Endothelial cell of hepatic sinusoid (primary cell): ENCODE measurements at regions not wholly inside any gene's neighbourhood (a gene's known extent, or its start where the extent isn't known, plus 50 kb on each side); places are given as distances from the start of the nearest gene placed in this dataset.

ENCODE experiments used
- in situ Hi-C: cut with HindIII; loops from 2 replicates; pipeline ENCODE4 v1.10.0; 2017; ENCODE audit warnings: low sequenced_read_pairs

- in situ Hi-C loops, result no loop called here
Measured at GRCh38 chr10:64271508-64271907, 750.3 kb downstream of the REEP3 start.

GRCh38 chr10:64271983-64272382 is 750.8 kb downstream of the REEP3 start:
- in situ Hi-C loops, result no loop called here

- in situ Hi-C loops, result no loop called here
Measured at GRCh38 chr10:64275001-64275400, 753.8 kb downstream of the REEP3 start.

GRCh38 chr10:64275774-64276173 is 754.6 kb downstream of the REEP3 start:
- in situ Hi-C loops, result no loop called here

GRCh38 chr10:64277536-64277935 is 756.3 kb downstream of the REEP3 start:
- in situ Hi-C loops, result no loop called here

DNA sequence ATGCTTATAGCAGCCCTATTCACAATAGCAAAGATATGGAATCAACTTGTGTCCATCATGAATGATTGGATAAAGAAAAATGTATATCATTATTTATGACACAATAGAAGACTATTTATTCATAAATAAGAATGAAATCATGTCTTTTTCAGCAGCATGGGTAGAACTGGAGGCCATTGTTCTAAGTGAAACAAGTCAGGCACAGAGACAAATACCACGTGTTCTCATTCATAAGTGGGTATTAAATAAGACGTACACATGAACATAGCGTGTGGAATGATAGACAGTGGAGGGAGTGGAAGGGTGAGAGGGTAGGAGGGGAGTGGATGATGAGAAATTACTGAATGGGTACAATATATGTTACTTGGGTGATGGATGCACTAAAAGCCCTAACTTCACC is 762.4 kb downstream of the REEP3 start:
- in situ Hi-C loops, result no loop called here

- in situ Hi-C loops, result no loop called here
Measured at GRCh38 chr10:64286533-64286932, 765.3 kb downstream of the REEP3 start.

- in situ Hi-C loops, result no loop called here
Measured at GRCh38 chr10:64288404-64288803, 767.2 kb downstream of the REEP3 start.

- in situ Hi-C loops, result no loop called here
Measured at GRCh38 chr10:64303566-64303965, 782.4 kb downstream of the REEP3 start.

GRCh38 chr10:64306729-64307327 is 785.6 kb downstream of the REEP3 start:
- in situ Hi-C loops, result no loop called here

- in situ Hi-C loops, result no loop called here
Measured at GRCh38 chr10:64312876-64313275, 791.7 kb downstream of the REEP3 start.

- in situ Hi-C loops, result no loop called here
Measured at GRCh38 chr10:64313967-64314366, 792.8 kb downstream of the REEP3 start.

DNA sequence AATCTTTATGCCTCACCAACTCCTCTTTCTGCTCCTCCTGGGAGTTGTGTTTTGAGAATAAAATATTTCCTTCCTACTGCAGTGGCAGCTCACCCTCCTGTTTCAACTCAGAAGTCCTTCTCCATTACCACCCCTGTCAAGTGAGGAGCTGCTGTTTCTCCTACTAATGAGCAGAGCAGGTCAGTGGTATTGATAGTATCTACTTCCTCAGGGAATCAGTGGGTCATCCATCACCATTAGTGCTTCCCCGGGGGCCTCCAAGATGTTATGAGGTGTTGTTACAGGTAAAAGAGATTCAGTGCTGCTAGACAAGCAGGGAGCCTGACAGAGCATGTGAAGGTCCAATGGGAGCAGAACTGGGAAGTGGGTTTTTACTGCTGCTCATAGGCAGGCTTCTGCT is 795.2 kb downstream of the REEP3 start:
- in situ Hi-C loops, result no loop called here

GRCh38 chr10:64316833-64317232 is 795.6 kb downstream of the REEP3 start:
- in situ Hi-C loops, result no loop called here

DNA sequence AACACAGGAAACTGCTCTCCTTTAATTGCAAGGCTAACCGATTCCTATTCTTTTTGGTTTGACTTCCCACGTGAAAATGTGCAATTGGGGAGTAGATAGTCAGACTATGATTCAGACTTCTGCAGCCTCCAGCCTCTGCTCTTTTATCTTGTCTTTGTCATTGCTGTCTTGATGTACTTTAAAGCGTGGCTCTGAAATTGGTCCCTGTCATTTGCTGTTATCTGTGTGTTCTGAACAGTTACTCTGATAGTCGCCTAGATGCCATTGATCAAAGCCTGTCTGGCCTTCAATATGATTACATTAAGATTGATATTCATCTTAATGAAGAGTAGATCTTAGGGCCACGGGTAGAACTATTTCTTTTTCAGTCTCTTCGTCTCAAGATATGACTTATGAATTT is 799.2 kb downstream of the REEP3 start:
- in situ Hi-C loops, result no loop called here

DNA sequence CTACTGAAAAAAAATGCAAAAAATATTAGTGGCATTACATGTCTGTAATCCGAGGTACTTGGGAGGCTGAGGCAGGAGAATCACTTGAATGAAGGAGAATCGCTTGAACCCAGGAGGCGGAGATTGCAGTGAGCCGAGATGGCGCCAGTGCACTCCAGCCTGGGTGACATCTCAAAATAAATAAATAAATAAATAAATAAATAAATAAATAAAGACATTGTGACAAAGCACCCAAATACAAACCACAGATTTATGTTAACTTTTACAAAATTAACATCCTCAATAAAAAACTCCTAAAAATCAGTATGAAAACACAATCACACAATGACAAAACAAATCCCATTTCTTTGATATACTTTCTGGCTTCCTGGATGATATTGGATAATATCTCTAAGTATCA is 808.3 kb downstream of the REEP3 start:
- in situ Hi-C loops, result no loop called here

- in situ Hi-C loops, result no loop called here
Measured at GRCh38 chr10:64332551-64332950, 811.4 kb downstream of the REEP3 start.

GRCh38 chr10:64334084-64334483 is 812.9 kb downstream of the REEP3 start:
- in situ Hi-C loops, result no loop called here

DNA sequence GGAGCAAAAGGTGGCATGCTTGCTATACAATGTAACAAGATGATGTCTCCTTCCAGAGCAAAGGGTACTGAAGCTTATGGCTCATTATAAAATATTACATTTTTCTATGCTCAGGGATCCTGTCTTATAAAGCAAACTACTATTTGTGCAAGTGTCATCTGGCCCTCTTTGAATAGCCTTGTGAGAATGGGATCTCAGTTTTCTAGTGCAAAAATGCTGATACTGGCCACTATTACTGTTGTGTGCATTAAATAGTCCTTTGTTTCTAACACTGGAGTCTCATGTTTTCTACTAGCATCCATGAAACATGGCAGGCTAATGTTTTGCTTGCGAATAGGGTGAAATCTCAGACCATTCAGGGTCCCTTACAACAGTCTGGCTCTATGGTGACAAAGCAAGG is 823.0 kb downstream of the REEP3 start:
- in situ Hi-C loops, result no loop called here

- in situ Hi-C loops, result no loop called here
Measured at GRCh38 chr10:64345856-64346255, 824.7 kb downstream of the REEP3 start.

DNA sequence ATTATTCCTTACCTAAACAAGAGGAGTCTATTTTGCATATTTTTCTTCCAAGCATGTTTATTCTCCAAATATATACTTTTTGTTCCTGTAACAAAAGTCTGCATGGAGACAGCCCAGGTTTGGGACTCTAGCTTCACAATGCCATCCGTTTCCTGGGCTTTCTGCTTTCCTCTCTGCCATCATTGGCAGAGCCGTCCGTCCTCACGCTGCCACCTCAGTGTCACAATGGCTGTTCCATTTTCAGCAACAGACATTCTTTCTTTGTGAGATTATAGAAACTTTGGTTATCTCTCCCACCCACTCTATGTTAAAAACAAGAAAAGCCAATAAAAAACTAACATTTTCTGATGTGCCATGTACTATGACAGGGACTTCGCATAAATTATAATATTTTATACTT is 825.2 kb downstream of the REEP3 start:
- in situ Hi-C loops, result no loop called here

GRCh38 chr10:64350665-64351064 is 829.5 kb downstream of the REEP3 start:
- in situ Hi-C loops, result no loop called here

- in situ Hi-C loops, result no loop called here
Measured at GRCh38 chr10:64358907-64359306, 837.7 kb downstream of the REEP3 start.
